ENCODE measurements at regions not wholly inside any gene's neighbourhood (a gene's known extent, or its start where the extent isn't known, plus 50 kb on each side); places are given as distances from the start of the nearest gene placed in this dataset.

DNA sequence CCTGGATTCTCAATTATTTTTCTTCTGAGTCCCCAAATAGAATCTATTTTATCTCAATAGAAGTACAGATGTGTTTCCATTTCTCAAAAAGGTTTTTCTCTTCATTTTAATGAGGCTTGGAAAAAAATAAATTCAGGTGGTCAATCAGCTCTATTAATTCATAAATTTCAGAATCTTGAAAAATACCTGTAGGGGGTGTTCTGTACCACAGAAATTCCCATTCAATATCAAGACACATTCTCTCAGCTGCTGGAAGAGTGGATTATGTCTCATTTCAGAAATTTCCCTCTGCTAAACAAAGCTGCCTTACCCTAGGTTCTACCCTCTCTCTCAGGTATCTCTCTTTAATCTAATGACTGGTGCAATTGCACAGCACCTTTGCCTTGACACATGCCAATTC is 1121.2 kb downstream of the SI start:
- DNase-seq (ENCODE audit: low spot score), result no peak
- Mint-ChIP-seq H3K27ac (no peak overlapping the region), H3K4me3 (no peak overlapping the region), H3K27me3 (no peaks in the 10 kb centered on the region), H3K9me3 (peaks cover 22% of the 10 kb centered on the region), H3K4me1 (ENCODE audit: low read depth in 2 of 2) (no peaks in the 10 kb centered on the region), H3K36me3 (peaks cover 13% of the 10 kb centered on the region)
- ATAC-seq, result no peak

DNA sequence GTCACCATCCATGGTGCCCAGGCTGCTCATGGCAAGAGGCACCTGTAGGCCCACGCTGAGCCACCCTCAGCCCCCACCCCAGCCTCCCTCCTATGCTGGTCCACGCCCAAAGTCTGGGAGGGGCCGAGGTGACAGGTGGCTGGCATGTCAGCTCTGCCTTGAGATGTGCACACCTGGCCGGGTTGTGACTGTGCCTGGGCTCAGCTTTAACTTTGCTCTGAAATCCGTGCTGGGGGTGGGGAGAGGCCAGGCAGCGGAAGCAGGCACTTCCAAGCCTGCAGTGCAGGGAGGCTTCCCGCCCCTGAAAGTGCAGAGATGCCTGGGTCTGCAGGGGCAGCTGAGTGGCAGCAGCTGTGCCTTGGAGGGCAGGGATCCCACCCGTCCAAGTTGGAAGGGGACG is 1124.8 kb downstream of the SI start:
- DNase-seq (ENCODE audit: low spot score) (no peak), ATAC-seq (no peak)
- no peak overlapping the region for H3K27ac Mint-ChIP-seq
- H3K27me3 Mint-ChIP-seq, result no peaks in the 10 kb centered on the region
- peaks cover 8% of the 10 kb centered on the region for H3K36me3 Mint-ChIP-seq
- no peaks in the 10 kb centered on the region for H3K4me1 Mint-ChIP-seq (ENCODE audit: low read depth in 2 of 2)
- H3K4me3 Mint-ChIP-seq, result no peak overlapping the region
- H3K9me3 Mint-ChIP-seq, result peaks cover 13% of the 10 kb centered on the region

DNA sequence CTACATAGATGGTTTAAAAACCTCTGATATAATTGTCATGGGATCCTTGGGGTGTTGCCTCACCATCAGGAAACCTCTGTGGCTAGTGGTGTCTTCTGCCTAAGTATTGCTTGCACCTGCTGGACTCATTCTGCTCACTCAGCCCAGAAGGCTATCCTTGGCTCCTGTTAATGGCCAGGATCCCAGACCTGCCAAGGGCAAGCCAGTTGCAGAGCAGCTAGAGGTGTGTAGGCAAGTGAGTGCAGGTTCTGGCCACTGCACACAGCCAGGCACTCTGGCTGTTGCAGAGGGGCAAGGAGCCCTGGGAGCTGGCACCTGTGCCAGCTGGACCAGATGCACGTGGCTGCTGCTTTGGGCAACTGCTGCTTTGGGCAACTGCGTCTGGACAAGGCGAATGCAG is 1125.8 kb downstream of the SI start:
- DNase-seq (ENCODE audit: low spot score) (no peak), ATAC-seq (no peak)
- no peak overlapping the region for H3K27ac Mint-ChIP-seq

DNA sequence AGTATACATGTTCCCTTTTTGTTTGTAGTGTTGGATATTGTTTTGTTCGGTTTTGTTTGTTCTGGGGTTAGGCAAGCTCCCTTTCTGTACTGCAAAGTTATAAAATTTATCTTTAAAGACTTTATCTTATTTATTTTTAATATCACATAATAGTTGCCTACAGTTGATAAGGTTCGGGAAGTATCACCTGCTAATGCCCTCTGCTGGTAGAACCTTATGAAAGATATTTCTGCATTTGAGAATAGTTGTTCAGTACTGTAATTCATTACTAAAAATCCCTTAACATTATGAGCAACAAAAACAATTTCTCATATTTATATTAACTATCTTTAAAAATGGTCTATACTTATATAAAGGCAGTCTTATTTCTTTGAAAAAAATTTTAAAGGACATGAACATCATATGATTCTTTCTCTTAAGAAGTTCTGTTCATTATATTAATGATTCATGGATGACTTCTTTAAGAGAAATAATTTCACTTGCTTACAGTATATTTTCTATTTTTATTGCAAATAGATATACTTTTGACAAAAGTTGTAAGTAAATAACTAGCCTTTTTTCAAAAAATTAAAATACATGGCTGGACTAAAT is 1126.8 kb downstream of the SI start:
- DNase-seq (ENCODE audit: low spot score) (no peak), ATAC-seq (no peak)
- Mint-ChIP-seq H3K27me3 (no peaks in the 10 kb centered on the region), H3K27ac (no peak overlapping the region), H3K4me1 (ENCODE audit: low read depth in 2 of 2) (no peaks in the 10 kb centered on the region), H3K4me3 (no peak overlapping the region), H3K9me3 (peaks cover 4% of the 10 kb centered on the region), H3K36me3 (no peaks in the 10 kb centered on the region)

More for the DNA sequence above, 1125.8 kb downstream of the SI start:
- Mint-ChIP-seq H3K36me3 (no peaks in the 10 kb centered on the region), H3K4me1 (ENCODE audit: low read depth in 2 of 2) (no peaks in the 10 kb centered on the region), H3K9me3 (peaks cover 7% of the 10 kb centered on the region), H3K4me3 (no peak overlapping the region), H3K27me3 (no peaks in the 10 kb centered on the region)

DNA sequence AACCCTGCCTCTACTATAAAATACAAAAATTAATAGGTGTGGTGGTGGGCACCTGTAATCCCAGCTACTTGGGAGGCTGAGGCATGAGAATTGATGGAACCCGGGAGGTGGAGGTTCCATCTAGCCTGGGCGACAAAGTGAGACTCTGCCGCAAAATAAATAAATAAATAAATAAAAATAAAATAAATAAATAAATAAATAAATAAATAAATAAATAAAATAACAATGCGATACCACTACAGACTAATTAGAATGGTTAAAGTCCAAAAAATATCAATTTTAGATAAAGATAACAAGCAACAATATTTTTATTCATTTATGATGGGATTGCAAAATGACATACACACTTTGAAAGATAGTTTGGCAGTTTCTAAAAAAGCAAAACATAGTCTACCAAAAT is 1131.5 kb downstream of the SI start:
- H3K4me1 Mint-ChIP-seq (ENCODE audit: low read depth in 2 of 2), result no peaks in the 10 kb centered on the region
- DNase-seq (ENCODE audit: low spot score), result no peak
- H3K27me3 Mint-ChIP-seq, result no peaks in the 10 kb centered on the region
- peaks cover 12% of the 10 kb centered on the region for H3K36me3 Mint-ChIP-seq
- no peak overlapping the region for H3K4me3 Mint-ChIP-seq
- ATAC-seq, result no peak
- H3K27ac Mint-ChIP-seq, result no peak overlapping the region
- peaks cover 22% of the 10 kb centered on the region for H3K9me3 Mint-ChIP-seq

DNA sequence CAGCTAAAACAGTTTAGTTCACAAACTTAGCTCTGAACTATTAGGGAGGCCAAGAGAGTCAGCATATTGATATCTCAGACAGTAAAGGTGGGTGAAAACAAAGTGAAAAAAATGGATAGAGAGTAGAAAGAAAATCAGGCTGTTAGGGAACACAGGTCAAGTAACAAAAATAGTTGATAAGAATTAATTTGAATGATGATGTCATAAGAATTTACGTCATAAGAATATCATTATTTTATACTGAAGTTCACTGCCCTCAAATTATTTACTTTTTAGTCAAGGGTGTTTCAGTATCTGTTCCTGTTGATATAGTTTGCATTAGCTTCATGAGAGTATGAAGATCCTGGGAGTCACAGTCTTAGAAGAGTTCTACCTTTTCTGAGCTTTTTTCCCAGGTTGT is 1134.6 kb downstream of the SI start:
- H3K36me3 Mint-ChIP-seq, result peaks cover 12% of the 10 kb centered on the region
- H3K9me3 Mint-ChIP-seq, result peaks cover 25% of the 10 kb centered on the region
- DNase-seq (ENCODE audit: low spot score) (no peak), ATAC-seq (no peak)
- H3K27me3 Mint-ChIP-seq, result no peaks in the 10 kb centered on the region
- no peaks in the 10 kb centered on the region for H3K4me1 Mint-ChIP-seq (ENCODE audit: low read depth in 2 of 2)
- H3K4me3 Mint-ChIP-seq, result no peak overlapping the region
- no peak overlapping the region for H3K27ac Mint-ChIP-seq

DNA sequence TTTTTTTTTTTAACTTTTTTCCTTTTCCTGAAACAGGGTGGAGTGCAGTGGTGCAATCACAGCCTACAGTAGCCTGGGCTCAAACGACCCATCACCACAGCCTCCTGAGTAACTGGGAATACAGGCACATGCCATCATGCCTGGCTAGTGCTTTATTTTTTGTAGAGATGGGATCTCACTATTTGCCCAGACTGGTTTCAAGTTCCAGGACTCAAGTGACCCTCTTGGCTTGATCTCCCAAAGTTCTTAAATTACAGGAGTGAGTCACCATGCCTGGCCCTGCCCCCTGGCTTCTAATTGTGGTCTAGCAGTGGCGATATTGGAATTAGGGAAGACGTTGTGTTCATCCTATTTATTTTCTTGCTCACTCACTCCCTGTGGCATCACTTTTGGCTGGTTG is 1138.4 kb downstream of the SI start:
- Mint-ChIP-seq H3K4me1 (ENCODE audit: low read depth in 2 of 2) (no peaks in the 10 kb centered on the region), H3K9me3 (peaks cover 29% of the 10 kb centered on the region), H3K27me3 (no peaks in the 10 kb centered on the region), H3K36me3 (peaks cover 11% of the 10 kb centered on the region), H3K4me3 (no peak overlapping the region), H3K27ac (no peak overlapping the region)
- DNase-seq (ENCODE audit: low spot score) (no peak), ATAC-seq (no peak)

DNA sequence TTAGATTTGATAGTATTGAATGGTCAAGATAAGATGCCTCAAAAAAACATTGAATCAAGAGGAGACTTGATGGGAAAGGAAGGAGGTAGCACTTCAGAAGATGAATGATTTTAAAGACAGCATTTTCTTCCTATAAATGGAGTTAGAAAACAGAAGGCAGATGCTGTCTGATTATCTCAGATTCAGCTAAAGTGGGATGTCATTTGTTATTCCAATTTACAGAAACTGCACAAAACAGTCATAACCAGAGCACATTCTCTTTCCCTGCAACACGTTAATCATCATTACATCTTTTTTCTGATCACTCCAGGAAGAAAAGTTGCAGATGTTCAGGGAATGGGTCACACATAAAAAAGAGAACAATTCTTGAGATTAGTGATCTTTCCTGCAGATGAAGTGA is 1141.8 kb downstream of the SI start:
- Mint-ChIP-seq H3K9me3 (peaks cover 14% of the 10 kb centered on the region), H3K36me3 (no peaks in the 10 kb centered on the region), H3K4me1 (ENCODE audit: low read depth in 2 of 2) (no peaks in the 10 kb centered on the region), H3K27me3 (no peaks in the 10 kb centered on the region), H3K4me3 (no peak overlapping the region), H3K27ac (no peak overlapping the region)
- DNase-seq (ENCODE audit: low spot score), result no peak
- no peak for ATAC-seq

DNA sequence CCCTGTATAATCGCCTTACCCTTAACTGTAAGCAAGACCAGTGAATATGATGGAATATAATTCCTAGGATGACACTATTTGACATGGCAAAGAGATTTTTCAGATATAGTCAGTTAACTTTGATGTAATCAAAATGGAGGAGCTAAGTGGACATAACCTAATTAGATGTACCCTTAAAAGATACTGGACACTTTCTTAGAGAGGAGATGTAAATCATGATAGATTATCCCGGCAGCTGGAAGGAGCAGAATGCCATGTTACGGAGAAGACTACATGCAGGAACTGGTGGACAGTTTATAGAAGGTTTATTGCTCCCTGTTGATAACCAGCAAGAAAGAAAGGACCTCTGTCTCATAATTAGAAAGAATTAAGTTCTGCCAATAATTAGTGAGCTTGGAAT is 1142.9 kb downstream of the SI start:
- H3K27me3 Mint-ChIP-seq, result no peaks in the 10 kb centered on the region
- H3K4me3 Mint-ChIP-seq, result no peak overlapping the region
- H3K9me3 Mint-ChIP-seq, result peaks cover 12% of the 10 kb centered on the region
- no peak overlapping the region for H3K27ac Mint-ChIP-seq
- ATAC-seq, result no peak
- H3K4me1 Mint-ChIP-seq (ENCODE audit: low read depth in 2 of 2), result no peaks in the 10 kb centered on the region
- H3K36me3 Mint-ChIP-seq, result no peaks in the 10 kb centered on the region
- no peak for DNase-seq (ENCODE audit: low spot score)

DNA sequence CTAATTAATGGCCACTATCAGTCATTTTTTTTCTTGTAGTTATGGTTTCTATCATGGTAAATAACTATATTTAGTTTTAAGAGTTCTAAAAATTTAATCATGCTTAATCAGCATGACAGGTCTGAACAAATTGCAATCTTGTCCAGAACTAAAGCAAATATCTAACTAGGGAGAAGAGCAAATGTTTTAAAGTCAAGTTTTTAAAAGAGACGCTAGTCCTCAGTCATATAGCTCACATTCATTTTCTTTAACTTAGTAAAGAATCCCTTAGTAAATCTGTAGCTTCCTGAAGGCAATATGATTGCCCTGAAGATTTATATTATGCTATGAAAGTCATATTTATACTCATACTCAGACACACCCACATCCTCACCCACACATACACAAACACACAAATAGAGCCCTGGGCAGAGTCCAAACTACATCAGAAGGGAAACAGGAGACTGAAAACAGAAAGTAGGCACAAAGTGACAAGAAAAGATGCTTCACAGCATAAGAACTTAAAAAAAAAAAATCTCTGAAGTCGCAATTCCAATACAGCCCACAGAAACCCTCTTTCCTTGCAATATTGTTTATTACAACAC is 1149.1 kb downstream of the SI start:
- Mint-ChIP-seq H3K4me1 (ENCODE audit: low read depth in 2 of 2) (no peaks in the 10 kb centered on the region), H3K36me3 (peaks cover 6% of the 10 kb centered on the region), H3K4me3 (no peak overlapping the region), H3K27me3 (no peaks in the 10 kb centered on the region), H3K9me3 (peaks cover 15% of the 10 kb centered on the region), H3K27ac (no peak overlapping the region)
- DNase-seq (ENCODE audit: low spot score) (no peak), ATAC-seq (no peak)

DNA sequence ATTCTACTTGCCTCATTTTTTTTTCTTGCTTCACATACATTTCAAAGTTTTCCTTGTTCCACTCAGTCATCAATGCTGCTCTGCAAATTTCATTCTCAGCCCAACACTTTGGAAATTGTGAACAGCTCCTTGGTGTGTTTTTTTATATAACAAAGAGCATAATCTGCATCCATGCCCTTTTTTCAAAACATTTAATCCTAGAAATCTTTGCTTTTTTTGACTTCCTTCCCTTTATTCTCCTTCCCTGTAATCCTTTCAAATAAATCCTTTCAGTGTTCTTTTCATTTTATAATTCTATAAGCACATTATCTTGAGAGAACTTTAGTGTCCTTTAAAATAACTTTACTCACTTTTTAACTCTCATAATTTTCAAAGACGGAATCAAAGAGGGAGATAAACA is 1150.8 kb downstream of the SI start:
- Mint-ChIP-seq H3K4me1 (ENCODE audit: low read depth in 2 of 2) (no peaks in the 10 kb centered on the region), H3K27ac (no peak overlapping the region), H3K9me3 (peaks cover 15% of the 10 kb centered on the region), H3K4me3 (no peak overlapping the region), H3K27me3 (no peaks in the 10 kb centered on the region), H3K36me3 (peaks cover 6% of the 10 kb centered on the region)
- ATAC-seq, result no peak
- DNase-seq (ENCODE audit: low spot score), result no peak

DNA sequence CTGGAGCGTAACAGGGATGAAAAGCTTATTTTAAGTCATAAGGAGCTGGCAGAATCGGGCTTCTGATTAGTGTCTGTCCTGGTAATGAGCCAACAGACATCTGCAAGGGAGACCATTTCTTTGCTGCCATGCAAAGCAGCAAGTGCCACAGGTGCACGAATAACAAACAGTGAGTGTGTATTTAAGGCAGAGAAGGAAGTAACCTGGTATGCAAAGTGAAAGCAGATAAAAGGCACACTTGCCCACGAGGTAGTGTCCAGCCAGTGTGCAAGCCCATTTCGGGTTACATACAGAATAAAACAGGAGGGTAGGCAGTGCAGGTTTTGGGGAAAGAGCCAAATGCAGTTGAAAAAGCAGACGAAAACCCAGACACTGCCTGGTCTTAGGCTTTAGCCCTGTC is 1153.7 kb downstream of the SI start:
- Mint-ChIP-seq H3K27me3 (no peaks in the 10 kb centered on the region), H3K9me3 (peaks cover 17% of the 10 kb centered on the region), H3K4me3 (no peak overlapping the region), H3K36me3 (peaks cover 6% of the 10 kb centered on the region), H3K4me1 (ENCODE audit: low read depth in 2 of 2) (no peaks in the 10 kb centered on the region), H3K27ac (no peak overlapping the region)
- no peak for DNase-seq (ENCODE audit: low spot score)
- no peak for ATAC-seq

DNA sequence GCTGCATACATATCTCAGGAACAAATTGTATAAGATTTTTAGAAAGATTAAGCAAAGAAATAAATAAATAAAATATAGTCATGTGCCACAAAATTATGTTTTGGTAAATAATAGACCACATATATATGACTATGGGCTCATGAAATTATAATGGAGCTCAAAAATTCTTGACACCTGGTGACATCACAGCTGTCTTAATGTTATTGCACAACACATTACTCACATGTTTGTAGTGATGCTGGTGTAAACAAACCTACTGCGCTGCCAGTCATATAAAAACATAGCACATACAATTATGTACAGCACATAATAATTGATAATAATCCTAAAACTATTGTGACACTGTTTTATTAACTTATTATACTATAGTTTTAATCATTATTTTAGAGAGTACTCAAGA is 1159.1 kb downstream of the SI start:
- Mint-ChIP-seq H3K27ac (no peak overlapping the region), H3K4me3 (no peak overlapping the region), H3K27me3 (no peaks in the 10 kb centered on the region), H3K9me3 (peaks cover 6% of the 10 kb centered on the region), H3K36me3 (no peaks in the 10 kb centered on the region), H3K4me1 (ENCODE audit: low read depth in 2 of 2) (no peaks in the 10 kb centered on the region)
- no peak for DNase-seq (ENCODE audit: low spot score)
- ATAC-seq, result no peak

DNA sequence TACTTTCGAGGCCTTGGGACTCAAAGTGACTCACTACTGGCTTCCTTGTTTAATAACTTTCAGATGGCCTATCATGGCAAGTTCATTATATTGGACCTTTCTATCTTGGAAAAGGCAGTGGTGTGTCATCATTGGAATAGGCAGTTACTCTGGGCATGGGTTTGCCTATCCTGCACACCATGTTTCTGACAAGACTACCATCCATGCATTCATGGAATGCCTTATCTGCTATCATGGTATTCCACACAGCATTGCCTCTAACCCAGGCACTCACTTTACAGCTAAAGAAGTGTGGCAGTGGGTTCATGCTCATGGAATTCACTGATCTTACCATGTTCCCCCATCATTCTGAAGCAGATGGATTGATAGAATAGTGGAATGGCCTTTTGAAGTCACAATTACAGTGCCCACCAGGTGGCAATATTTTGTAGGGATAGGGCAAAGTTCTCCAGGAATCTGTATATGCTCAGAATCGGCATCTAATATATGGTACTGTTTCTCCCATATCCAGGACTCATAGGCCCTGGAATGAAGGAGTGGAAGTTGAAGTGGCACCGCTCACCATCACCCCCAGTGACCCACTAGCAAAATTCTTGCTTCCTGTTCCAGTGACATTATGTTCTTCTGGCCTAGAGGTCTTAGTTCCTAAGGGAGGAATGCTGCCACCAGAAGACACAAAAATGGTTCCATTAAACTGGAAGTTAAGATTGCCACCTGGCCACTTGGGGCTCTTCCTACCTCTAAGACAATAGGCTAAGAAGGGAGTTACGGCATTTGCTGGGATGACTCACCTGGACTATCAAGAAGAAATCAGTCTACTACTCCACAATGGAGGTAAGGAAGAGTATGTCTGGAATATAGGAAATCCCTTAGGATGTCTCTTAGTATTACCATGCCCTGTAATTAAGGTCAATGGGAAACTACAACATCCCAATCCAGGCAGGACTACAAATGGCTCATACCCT is 1161.4 kb downstream of the SI start:
- ATAC-seq, result no peak
- Mint-ChIP-seq H3K27ac (no peak overlapping the region), H3K4me3 (no peak overlapping the region), H3K27me3 (no peaks in the 10 kb centered on the region), H3K36me3 (no peaks in the 10 kb centered on the region), H3K4me1 (ENCODE audit: low read depth in 2 of 2) (no peaks in the 10 kb centered on the region), H3K9me3 (peaks cover 3% of the 10 kb centered on the region)
- no peak for DNase-seq (ENCODE audit: low spot score)

Measured in natural killer cell treated with Interleukin-12 subunit alpha and Interleukin-12 subunit beta and Interleukin-15 and Interleukin-18, amount 100 ng/mL, for 72 hours (primary cell).